GM12878 (cell line): ENCODE measurements at regions not wholly inside any gene's neighbourhood (a gene's known extent, or its start where the extent isn't known, plus 50 kb on each side); places are given as distances from the start of the nearest gene placed in this dataset.

ENCODE experiments used
- ATAC-seq: fragments of 200-7000 bp; cut with Tn5 transposase; 3 replicates; pipeline ENCODE4 v1.9.1; 2020; ENCODE audit warnings: mild to moderate bottlenecking, moderate library complexity
- BruUV-seq: library from RNA; stranded (reverse); fragments of 400-500 nt; replicated peaks from 2 replicates; lab custom pipeline; 2021; lab: Mats Ljungman, UMichigan
- CTCF ChIA-PET: fragments of 300-600 bp; sonication (Branson Sonifier 250); formaldehyde crosslinking; extraction: SDS; loops from one replicate; lab custom pipeline; 2021; ENCODE audit warnings: inconsistent platforms; lab: Yijun Ruan, JAX
- POLR2A ChIA-PET: fragments of 350-600 bp; formaldehyde crosslinking; extraction: SDS; loops from one replicate; lab custom pipeline; 2021; ENCODE audit warnings: inconsistent platforms; lab: Charles Lee
- RAD21 ChIA-PET: fragments of 300-600 bp; sonication (Branson Sonifier 250); formaldehyde crosslinking; loops from one replicate; lab custom pipeline; 2023; ENCODE audit warnings: antibody characterized with exemption; ENCODE audit not compliant: unreplicated experiment; lab: Charles Lee
- SMC1A ChIA-PET: fragments of 300-600 bp; sonication (Branson Sonifier 250); formaldehyde crosslinking; loops from one replicate; lab custom pipeline; 2023; ENCODE audit not compliant: unreplicated experiment, uncharacterized antibody; lab: Charles Lee
- DNase-seq: peaks from one replicate; pipeline ENCODE4 v3.0.0-alpha.2; 2011; ENCODE audit warnings: low read depth, low spot score
- FAIRE-seq: peaks from 3 replicates; lab custom pipeline; 2011; peaks lifted over from hg19 to GRCh38; lab: Jason Lieb, UNC
- H2AFZ ChIP-seq: 2 replicates; pipeline ENCODE4 v1.6.0; 2011; ENCODE audit warnings: low read depth, low read length, control low read depth; ENCODE audit not compliant: control insufficient read depth
- H3K27ac ChIP-seq: 2 replicates; pipeline ENCODE4 v1.5.1; 2011; ENCODE audit warnings: control low read depth; ENCODE audit not compliant: control insufficient read depth, insufficient read depth
- H3K27me3 ChIP-seq, 2 experiments: replicated peaks in 1 of 2; 2 replicates each; pipeline versions ENCODE4 v1.6.0 to v1.6.1; 2011; ENCODE audit warnings: low read length in 1 of 2; ENCODE audit not compliant: control insufficient read depth in 2 of 2, insufficient read depth in 2 of 2
- H3K36me3 ChIP-seq, 2 experiments: 2 replicates each; pipeline ENCODE4 v1.5.1; 2011; ENCODE audit warnings: low read length in 1 of 2; ENCODE audit not compliant: control insufficient read depth in 2 of 2, insufficient read depth in 2 of 2
- H3K4me1 ChIP-seq: 2 replicates; pipeline ENCODE4 v1.6.1; 2011; ENCODE audit warnings: mild to moderate bottlenecking, low read length, moderate library complexity, mixed read lengths; ENCODE audit not compliant: control insufficient read depth, insufficient read depth
- H3K4me2 ChIP-seq: 2 replicates; pipeline ENCODE4 v1.6.0; 2011; ENCODE audit warnings: control low read depth; ENCODE audit not compliant: control insufficient read depth, insufficient read depth
- H3K4me3 ChIP-seq: fragments of 200-600 bp; sonication (generic); 2 replicates; pipeline ENCODE4 v1.5.1; 2016
- H3K79me2 ChIP-seq: 2 replicates; pipeline ENCODE4 v1.6.0; 2011; ENCODE audit warnings: low read length; ENCODE audit not compliant: control insufficient read depth, insufficient read depth
- H3K9ac ChIP-seq: 2 replicates; pipeline ENCODE4 v1.8.0; 2011; ENCODE audit warnings: low read length, control low read depth, mixed read lengths; ENCODE audit not compliant: control insufficient read depth, insufficient read depth
- H3K9me3 ChIP-seq: replicated peaks from 3 replicates; pipeline ENCODE4 v1.5.1; 2011; ENCODE audit warnings: mild to moderate bottlenecking, low read length; ENCODE audit not compliant: control insufficient read depth, insufficient read depth
- H4K20me1 ChIP-seq: 2 replicates; pipeline ENCODE4 v1.6.0; 2011; ENCODE audit not compliant: control insufficient read depth, insufficient read depth
- ATF7 ChIP-seq: fragments of 450-650 bp; IDR thresholded peaks from 2 replicates; pipeline ENCODE4 v1.6.1; 2016; ENCODE audit warnings: low read depth, mild to moderate bottlenecking
- CBX5 ChIP-seq: sonication (generic); IDR thresholded peaks from 2 replicates; pipeline ENCODE4 v1.6.1; 2016; ENCODE audit warnings: low read depth, moderate library complexity, mild to moderate bottlenecking, inconsistent platforms
- EED ChIP-seq: sonication (generic); IDR thresholded peaks from 2 replicates; pipeline ENCODE4 v1.6.1; 2016; ENCODE audit warnings: antibody characterized with exemption, low read depth
- EZH2 ChIP-seq: IDR thresholded peaks from 2 replicates; pipeline ENCODE4 v1.6.1; 2012; ENCODE audit warnings: low read depth, mild to moderate bottlenecking, control low read depth, inconsistent platforms, low read length, borderline replicate concordance; ENCODE audit not compliant: control insufficient read depth
- HCFC1 ChIP-seq: fragments of 150-350 bp; IDR thresholded peaks from 2 replicates; pipeline ENCODE4 v1.6.1; 2014; ENCODE audit warnings: low read length
- KDM1A ChIP-seq: fragments of 200-600 bp; sonication (generic); IDR thresholded peaks from 2 replicates; pipeline ENCODE4 v1.6.1; 2016; ENCODE audit warnings: borderline replicate concordance
- NFXL1 ChIP-seq: fragments of 450-650 bp; IDR thresholded peaks from 2 replicates; pipeline ENCODE4 v1.6.1; 2017; ENCODE audit warnings: antibody characterized with exemption, mild to moderate bottlenecking, borderline replicate concordance
- NR2C2 ChIP-seq: IDR thresholded peaks from 2 replicates; pipeline ENCODE4 v1.6.1; 2011; ENCODE audit warnings: borderline replicate concordance, low read depth; ENCODE audit not compliant: control insufficient read depth, insufficient read length
- RELA ChIP-seq: fragments of 450-650 bp; IDR thresholded peaks from 2 replicates; pipeline ENCODE4 v1.8.0; 2014; ENCODE audit warnings: borderline replicate concordance; ENCODE audit not compliant: partially characterized antibody
- SREBF1 ChIP-seq: IDR thresholded peaks from 2 replicates; pipeline ENCODE4 v1.6.1; 2012; ENCODE audit warnings: mild to moderate bottlenecking, low read length
- WRNIP1 ChIP-seq: IDR thresholded peaks from 2 replicates; pipeline ENCODE4 v1.6.1; 2011; ENCODE audit warnings: low read depth, low read length, improper control_type of control experiment, borderline replicate concordance
- ZBED1 ChIP-seq: IDR thresholded peaks from 2 replicates; pipeline ENCODE4 v1.6.1; 2016; ENCODE audit warnings: borderline replicate concordance
- WGBS: methylation state at CpG from one replicate; pipeline ENCODE4 v1.1.6; 2016; ENCODE audit warnings: low lambda C conversion rate; ENCODE audit not compliant: insufficient replicate concordance, insufficient coverage; ENCODE audit errors: missing lambda C conversion rate; 5-methylcytosine and 5-hydroxymethylcytosine counted together
- in situ Hi-C: fragments of 300-500 bp; cut with MboI; formaldehyde crosslinking; loops from 9 replicates; pipeline ENCODE4 v1.14.3; 2018; ENCODE audit warnings: mixed read lengths
- intact Hi-C: fragments of 100-400 bp; cut with micrococcal nuclease; formaldehyde crosslinking; loops from one replicate; pipeline ENCODE4 v1.14.2; 2022; ENCODE audit not compliant: unreplicated experiment
- TF ChIP-seq, protein P1 (sequence below): IDR thresholded peaks from 2 replicates; pipeline ENCODE4 v1.6.1; 2011; ENCODE audit warnings: mild to moderate bottlenecking, low read depth, low read length, moderate library complexity; ENCODE audit not compliant: insufficient replicate concordance
- TF ChIP-seq, protein P2 (sequence below): IDR thresholded peaks from 2 replicates; pipeline ENCODE4 v1.6.1; 2011; ENCODE audit warnings: low read depth, mild to moderate bottlenecking, low read length, moderate library complexity, borderline replicate concordance; ENCODE audit errors: extremely low read depth
- TF ChIP-seq, protein P3 (sequence below): fragments of 450-650 bp; IDR thresholded peaks from 2 replicates; pipeline ENCODE4 v1.6.1; 2017; ENCODE audit warnings: mild to moderate bottlenecking

DNA sequence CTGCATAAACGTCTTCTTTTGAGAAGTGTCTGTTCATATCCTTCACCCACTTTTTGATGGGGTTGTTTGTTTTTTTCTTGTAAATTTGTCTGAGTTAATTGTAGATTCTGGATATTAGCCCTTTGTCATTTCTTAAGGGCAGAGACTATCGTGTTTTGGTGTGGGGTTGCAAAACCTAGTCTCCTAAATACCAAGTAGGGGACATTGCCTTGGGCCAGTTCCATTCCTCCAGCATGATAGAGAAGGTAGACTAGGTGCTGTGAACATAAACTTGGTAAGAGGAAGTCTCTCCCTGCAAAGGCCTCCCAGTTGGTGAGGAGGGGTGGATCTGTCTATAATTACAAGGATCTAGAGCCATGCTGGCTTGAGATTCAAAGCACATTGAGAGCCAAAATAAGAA is 390.7 kb downstream of the VRK1 start:
- Histone ChIP-seq H3K79me2 (no peaks in the 10 kb centered on the region), H3K9me3 (no peaks in the 10 kb centered on the region), H3K27me3 (no peaks in the 10 kb centered on the region), H3K27ac (no peak overlapping the region), H3K4me1 (no peaks in the 10 kb centered on the region), H3K9ac (no peak overlapping the region), H4K20me1 (no peaks in the 10 kb centered on the region), H3K4me2 (no peak overlapping the region), H3K36me3 (no peaks in the 10 kb centered on the region), H3K4me3 (no peak overlapping the region), H2AFZ (no peak overlapping the region)
- intact Hi-C loops: loop anchor here (5.0 to 10.0 kb wide), 4 partner anchors 64 to 397 kb away; no protein-coding TSS in a partner anchor
- ChIA-PET RAD21 (interaction anchor here (0.9 kb wide), 1 partner anchor 103 kb away, joined by 3 read pairs; no protein-coding TSS in a partner anchor), CTCF (no interaction called here), POLR2A (no interaction called here), SMC1A (interaction anchor here (1.3 kb wide), 1 partner anchor 255 kb away, joined by 3 read pairs; no protein-coding TSS in a partner anchor)
- in situ Hi-C loops: no loop called here
- ATAC-seq (no peak), FAIRE-seq (no peak), DNase-seq (no peak)
- 0% methylated on average over 1 of the region's 2 CpGs for WGBS
- BruUV-seq: no TSS peak
- TF ChIP-seq SREBF1: no peak

DNA sequence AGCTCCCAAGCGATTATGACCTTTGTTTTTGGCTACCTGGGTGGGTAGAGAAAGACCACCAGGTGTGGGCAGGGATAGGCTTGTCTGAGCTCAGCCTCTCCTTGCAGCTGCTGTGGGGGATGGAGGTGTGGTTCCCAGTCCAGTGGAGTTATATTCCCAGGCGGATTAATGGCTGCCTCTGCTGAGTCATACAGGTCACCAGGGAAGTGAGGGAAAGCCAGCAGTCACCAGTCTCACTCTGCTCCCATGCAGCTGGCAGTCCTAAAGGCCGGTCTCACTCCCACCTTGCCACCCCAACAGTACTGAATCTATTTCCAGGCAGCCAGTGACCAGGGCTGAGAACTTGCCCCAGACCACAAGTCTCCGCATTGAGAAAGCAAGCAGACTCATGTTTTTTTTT is 399.2 kb downstream of the VRK1 start:
- H3K27ac ChIP-seq: no peak overlapping the region
- 40% methylated on average over 4 of the region's 4 CpGs for whole genome bisulfite sequencing
- ChIA-PET CTCF (no interaction called here), SMC1A (no interaction called here), POLR2A (no interaction called here), RAD21 (no interaction called here)
- H3K4me2 ChIP-seq: no peak overlapping the region
- H4K20me1 ChIP-seq: no peaks in the 10 kb centered on the region
- no peak overlapping the region for H2AFZ ChIP-seq
- no peaks in the 10 kb centered on the region for H3K79me2 ChIP-seq
- no peaks in the 10 kb centered on the region for H3K4me1 ChIP-seq
- DNase-seq (no peak), ATAC-seq (no peak), FAIRE-seq (no peak)
- intact Hi-C loops: no loop called here
- in situ Hi-C loops: no loop called here
- no peaks in the 10 kb centered on the region for H3K27me3 ChIP-seq
- BruUV-seq: no TSS peak
- H3K9ac ChIP-seq: no peak overlapping the region
- no peak overlapping the region for H3K4me3 ChIP-seq
- H3K36me3 ChIP-seq: no peaks in the 10 kb centered on the region
- no peaks in the 10 kb centered on the region; the same call in 2 of the 3 replicates for H3K9me3 ChIP-seq
- TF ChIP-seq NFXL1: no peak
- no peak for TF ChIP-seq EED
- TF ChIP-seq, protein P1, sequence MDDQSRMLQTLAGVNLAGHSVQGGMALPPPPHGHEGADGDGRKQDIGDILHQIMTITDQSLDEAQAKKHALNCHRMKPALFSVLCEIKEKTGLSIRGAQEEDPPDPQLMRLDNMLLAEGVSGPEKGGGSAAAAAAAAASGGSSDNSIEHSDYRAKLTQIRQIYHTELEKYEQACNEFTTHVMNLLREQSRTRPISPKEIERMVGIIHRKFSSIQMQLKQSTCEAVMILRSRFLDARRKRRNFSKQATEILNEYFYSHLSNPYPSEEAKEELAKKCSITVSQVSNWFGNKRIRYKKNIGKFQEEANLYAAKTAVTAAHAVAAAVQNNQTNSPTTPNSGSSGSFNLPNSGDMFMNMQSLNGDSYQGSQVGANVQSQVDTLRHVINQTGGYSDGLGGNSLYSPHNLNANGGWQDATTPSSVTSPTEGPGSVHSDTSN: no peak
- no peak for TF ChIP-seq CBX5
- no peak for TF ChIP-seq NR2C2
- TF ChIP-seq, protein P2, sequence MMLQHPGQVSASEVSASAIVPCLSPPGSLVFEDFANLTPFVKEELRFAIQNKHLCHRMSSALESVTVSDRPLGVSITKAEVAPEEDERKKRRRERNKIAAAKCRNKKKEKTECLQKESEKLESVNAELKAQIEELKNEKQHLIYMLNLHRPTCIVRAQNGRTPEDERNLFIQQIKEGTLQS: no peak
- TF ChIP-seq RELA: no peak
- no peak for TF ChIP-seq WRNIP1
- TF ChIP-seq, protein P3, sequence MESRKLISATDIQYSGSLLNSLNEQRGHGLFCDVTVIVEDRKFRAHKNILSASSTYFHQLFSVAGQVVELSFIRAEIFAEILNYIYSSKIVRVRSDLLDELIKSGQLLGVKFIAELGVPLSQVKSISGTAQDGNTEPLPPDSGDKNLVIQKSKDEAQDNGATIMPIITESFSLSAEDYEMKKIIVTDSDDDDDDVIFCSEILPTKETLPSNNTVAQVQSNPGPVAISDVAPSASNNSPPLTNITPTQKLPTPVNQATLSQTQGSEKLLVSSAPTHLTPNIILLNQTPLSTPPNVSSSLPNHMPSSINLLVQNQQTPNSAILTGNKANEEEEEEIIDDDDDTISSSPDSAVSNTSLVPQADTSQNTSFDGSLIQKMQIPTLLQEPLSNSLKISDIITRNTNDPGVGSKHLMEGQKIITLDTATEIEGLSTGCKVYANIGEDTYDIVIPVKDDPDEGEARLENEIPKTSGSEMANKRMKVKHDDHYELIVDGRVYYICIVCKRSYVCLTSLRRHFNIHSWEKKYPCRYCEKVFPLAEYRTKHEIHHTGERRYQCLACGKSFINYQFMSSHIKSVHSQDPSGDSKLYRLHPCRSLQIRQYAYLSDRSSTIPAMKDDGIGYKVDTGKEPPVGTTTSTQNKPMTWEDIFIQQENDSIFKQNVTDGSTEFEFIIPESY: no peak
- no peak for TF ChIP-seq ZBED1
- TF ChIP-seq HCFC1: no peak
- no peak for TF ChIP-seq EZH2
- no peak for TF ChIP-seq KDM1A
- TF ChIP-seq ATF7: no peak
